ENCODE measurements at regions not wholly inside any gene's neighbourhood (a gene's known extent, or its start where the extent isn't known, plus 50 kb on each side); places are given as distances from the start of the nearest gene placed in this dataset.

- in situ Hi-C loops (cut with HindIII; ENCODE audit: low sequenced_read_pairs): no loop called here
These were observed 142.8 kb downstream of the BTG1 start for GRCh38 chr12:92002673-92003382.

GRCh38 chr12:92002195-92002649 is 143.4 kb downstream of the BTG1 start:
- H3K4me3 ChIP-seq (ENCODE audit: low read depth, low read length): no peak overlapping the region
- in situ Hi-C loops (cut with HindIII; ENCODE audit: low sequenced_read_pairs): no loop called here
- DNase-seq (ENCODE audit: low read depth, low spot score): peak; percentile 56
- no peak for TF ChIP-seq CTCF (IDR thresholded peaks at IDR 0.05; ENCODE audit: low read depth, low read length)

More at GRCh38 chr12:92002673-92003382, 142.8 kb downstream of the BTG1 start:
- no peak for DNase-seq (ENCODE audit: low read depth, low spot score)
- no peak for TF ChIP-seq CTCF (IDR thresholded peaks at IDR 0.05; ENCODE audit: low read depth, low read length)
- H3K4me3 ChIP-seq (ENCODE audit: low read depth, low read length): no peak overlapping the region

- TF ChIP-seq CTCF (IDR thresholded peaks at IDR 0.05; ENCODE audit: low read depth, low read length): no peak
- H3K4me3 ChIP-seq (ENCODE audit: low read depth, low read length): no peak overlapping the region
- DNase-seq (ENCODE audit: low read depth, low spot score): peak; percentile 63
- in situ Hi-C loops (cut with HindIII; ENCODE audit: low sequenced_read_pairs): no loop called here
These were observed 145.0 kb downstream of the BTG1 start for GRCh38 chr12:92000597-92000996.

GRCh38 chr12:91999823-92000222 is 145.8 kb downstream of the BTG1 start:
- DNase-seq (ENCODE audit: low read depth, low spot score): no peak
- no peak overlapping the region for H3K4me3 ChIP-seq (ENCODE audit: low read depth, low read length)
- no peak for TF ChIP-seq CTCF (IDR thresholded peaks at IDR 0.05; ENCODE audit: low read depth, low read length)
- in situ Hi-C loops (cut with HindIII; ENCODE audit: low sequenced_read_pairs): no loop called here

GRCh38 chr12:91998316-91998715 is 147.3 kb downstream of the BTG1 start:
- DNase-seq (ENCODE audit: low read depth, low spot score): no peak
- no peak for TF ChIP-seq CTCF (IDR thresholded peaks at IDR 0.05; ENCODE audit: low read depth, low read length)
- in situ Hi-C loops (cut with HindIII; ENCODE audit: low sequenced_read_pairs): no loop called here
- H3K4me3 ChIP-seq (ENCODE audit: low read depth, low read length): no peak overlapping the region

GRCh38 chr12:91994208-91994797 is 151.3 kb downstream of the BTG1 start:
- no peak for TF ChIP-seq CTCF (IDR thresholded peaks at IDR 0.05; ENCODE audit: low read depth, low read length)
- no peak for DNase-seq (ENCODE audit: low read depth, low spot score)
- H3K4me3 ChIP-seq (ENCODE audit: low read depth, low read length): no peak overlapping the region
- in situ Hi-C loops (cut with HindIII; ENCODE audit: low sequenced_read_pairs): no loop called here
